DMS114 treated with DMSO at 0.1 percent for 48 hours (cell line): ENCODE measurements at regions not wholly inside any gene's neighbourhood (a gene's known extent, or its start where the extent isn't known, plus 50 kb on each side); places are given as distances from the start of the nearest gene placed in this dataset.
"Not testable (repeated sequence)": the region's sequence is repeated elsewhere in the genome, so short reads cannot be mapped to it uniquely, and the experiment has no call there.

Experiments
- DNase-seq: peaks from one replicate; lab custom pipeline; 2025; ENCODE audit not compliant: unreplicated experiment; lab: John Stamatoyannopoulos, UW

GRCh38 chr2:39837856-39838453 is 58.9 kb upstream of the THUMPD2 start:
- DNase-seq, result no peak

GRCh38 chr2:39836638-39837037 is 57.6 kb upstream of the THUMPD2 start:
- no peak for DNase-seq

GRCh38 chr2:39834426-39834825 is 55.4 kb upstream of the THUMPD2 start:
- DNase-seq, result no peak

- not testable (repeated sequence) for DNase-seq
Measured at GRCh38 chr2:39830610-39831009, 51.6 kb upstream of the THUMPD2 start.
